IMR-90 (cell line): ENCODE measurements at regions not wholly inside any gene's neighbourhood (a gene's known extent, or its start where the extent isn't known, plus 50 kb on each side); places are given as distances from the start of the nearest gene placed in this dataset.

Source experiments
- ATAC-seq: fragments of 200-7000 bp; cut with Tn5 transposase; 2 replicates; pipeline ENCODE4 v1.9.1; 2020; ENCODE audit warnings: low read depth, mild to moderate bottlenecking, moderate library complexity
- BruUV-seq: library from RNA; stranded (reverse); fragments of 400-500 nt; replicated peaks from 2 replicates; lab custom pipeline; 2021; lab: Mats Ljungman, UMichigan
- CTCF ChIA-PET: fragments of 300-600 bp; formaldehyde crosslinking; extraction: SDS; loops from one replicate; lab custom pipeline; 2021; ENCODE audit warnings: antibody characterized with exemption; lab: Yijun Ruan, JAX
- POLR2A ChIA-PET: fragments of 300-600 bp; sonication (Branson Sonifier 250); formaldehyde crosslinking; loops from one replicate; lab custom pipeline; 2022; ENCODE audit warnings: antibody characterized with exemption; ENCODE audit not compliant: unreplicated experiment; lab: Charles Lee
- DNase-seq: peaks from one replicate; pipeline ENCODE4 v3.0.0; 2013
- H2AFZ ChIP-seq: replicated peaks from 2 replicates; pipeline ENCODE3; 2013; ENCODE audit warnings: low read length, mild to moderate bottlenecking; ENCODE audit not compliant: poor library complexity
- H2AK5ac ChIP-seq: 2 replicates; pipeline ENCODE4 v1.6.1; 2013; ENCODE audit warnings: low read depth, low read length, inconsistent platforms
- H2AK9ac ChIP-seq: replicated peaks from 2 replicates; pipeline ENCODE3; 2013; ENCODE audit warnings: mild to moderate bottlenecking, low read depth, low read length, moderate library complexity; ENCODE audit not compliant: poor library complexity
- H2BK120ac ChIP-seq: 2 replicates; pipeline ENCODE4 v1.6.1; 2013; ENCODE audit warnings: low read depth, low read length, inconsistent platforms
- H2BK15ac ChIP-seq: 3 replicates; pipeline ENCODE4 v1.6.1; 2013; ENCODE audit warnings: low read depth, low read length, inconsistent platforms
- H2BK20ac ChIP-seq: 2 replicates; pipeline ENCODE4 v1.6.1; 2013; ENCODE audit warnings: low read depth, mild to moderate bottlenecking, inconsistent platforms, low read length, moderate library complexity
- H2BK5ac ChIP-seq: 2 replicates; pipeline ENCODE4 v1.6.1; 2013; ENCODE audit warnings: mild to moderate bottlenecking, low read depth, low read length, inconsistent platforms; ENCODE audit not compliant: poor library complexity, severe bottlenecking
- H3K14ac ChIP-seq: replicated peaks from 2 replicates; pipeline ENCODE4 v1.6.1; 2013; ENCODE audit warnings: low read depth, low read length, inconsistent platforms
- H3K18ac ChIP-seq: 2 replicates; pipeline ENCODE4 v1.6.1; 2013; ENCODE audit warnings: low read depth, low read length, control low read depth
- H3K23ac ChIP-seq: 2 replicates; pipeline ENCODE4 v1.6.1; 2013; ENCODE audit warnings: low read depth, low read length, inconsistent platforms
- H3K27ac ChIP-seq: 2 replicates; pipeline ENCODE4 v1.5.1; 2013; ENCODE audit warnings: mild to moderate bottlenecking, control low read depth, low read length; ENCODE audit not compliant: insufficient read depth
- H3K27me3 ChIP-seq: 2 replicates; pipeline ENCODE4 v1.6.1; 2013; ENCODE audit warnings: low read length; ENCODE audit not compliant: control insufficient read depth, insufficient read depth
- H3K36me3 ChIP-seq: 2 replicates; pipeline ENCODE4 v1.6.1; 2013; ENCODE audit warnings: low read length, mixed read lengths; ENCODE audit not compliant: control insufficient read depth, insufficient read depth
- H3K4ac ChIP-seq: 2 replicates; pipeline ENCODE4 v1.6.1; 2013; ENCODE audit warnings: low read depth, low read length, inconsistent platforms
- H3K4me1 ChIP-seq: 2 replicates; pipeline ENCODE4 v1.6.1; 2013; ENCODE audit warnings: low read length, mixed read lengths; ENCODE audit not compliant: control insufficient read depth, insufficient read depth
- H3K4me2 ChIP-seq: 2 replicates; pipeline ENCODE4 v1.6.1; 2013; ENCODE audit warnings: low read depth, mild to moderate bottlenecking, control low read depth, low read length, moderate library complexity
- H3K4me3 ChIP-seq: 2 replicates; pipeline ENCODE4 v1.5.1; 2013; ENCODE audit warnings: low read depth, mild to moderate bottlenecking, control low read depth, low read length, moderate library complexity; ENCODE audit not compliant: insufficient read depth
- H3K56ac ChIP-seq: 2 replicates; pipeline ENCODE4 v1.6.1; 2013; ENCODE audit warnings: low read length, inconsistent platforms; ENCODE audit not compliant: insufficient read depth; ENCODE audit errors: extremely low read depth
- H3K79me1 ChIP-seq, 2 experiments: 2 replicates each; pipeline ENCODE4 v1.6.1; 2013; ENCODE audit warnings: low read length in 2 of 2, inconsistent platforms in 1 of 2, low read depth in 1 of 2
- H3K9ac ChIP-seq: 2 replicates; pipeline ENCODE4 v1.6.1; 2013; ENCODE audit warnings: low read depth, low read length, control low read depth
- H3K9me1 ChIP-seq: 2 replicates; pipeline ENCODE4 v1.6.1; 2013; ENCODE audit warnings: low read length, inconsistent platforms; ENCODE audit not compliant: insufficient read depth
- H3K9me3 ChIP-seq: 2 replicates; pipeline ENCODE4 v1.6.1; 2013; ENCODE audit warnings: low read length; ENCODE audit not compliant: control insufficient read depth, insufficient read depth
- H4K20me1 ChIP-seq: 2 replicates; pipeline ENCODE4 v1.6.1; 2013; ENCODE audit warnings: low read length, inconsistent platforms; ENCODE audit not compliant: insufficient read depth
- H4K5ac ChIP-seq: 2 replicates; pipeline ENCODE4 v1.6.1; 2013; ENCODE audit warnings: mild to moderate bottlenecking, low read depth, low read length, control low read depth
- H4K8ac ChIP-seq, 2 experiments: 2 replicates each; pipeline ENCODE4 v1.6.1; 2013; ENCODE audit warnings: low read depth in 2 of 2, low read length in 2 of 2, control low read depth in 1 of 2, inconsistent platforms in 1 of 2
- H4K91ac ChIP-seq: 2 replicates; pipeline ENCODE4 v1.6.1; 2013; ENCODE audit warnings: low read depth, low read length, inconsistent platforms; ENCODE audit not compliant: insufficient read depth
- BHLHE40 ChIP-seq: fragments of 150-350 bp; IDR thresholded peaks from 2 replicates; pipeline ENCODE4 v1.6.1; 2016; ENCODE audit warnings: mild to moderate bottlenecking, low read depth, low read length
- ELK1 ChIP-seq: fragments of 150-350 bp; IDR thresholded peaks from 2 replicates; pipeline ENCODE4 v1.6.1; 2016; ENCODE audit warnings: low read depth, mild to moderate bottlenecking, low read length, moderate library complexity, borderline replicate concordance
- FOS ChIP-seq: fragments of 150-350 bp; IDR thresholded peaks from 2 replicates; pipeline ENCODE4 v1.6.1; 2016; ENCODE audit warnings: low read depth, low read length
- MAZ ChIP-seq: IDR thresholded peaks from 2 replicates; pipeline ENCODE4 v1.6.1; 2012; ENCODE audit warnings: low read depth, mild to moderate bottlenecking, low read length, improper control_type of control experiment, moderate library complexity, borderline replicate concordance
- MXI1 ChIP-seq: IDR thresholded peaks from 2 replicates; pipeline ENCODE4 v1.6.1; 2012; ENCODE audit warnings: low read depth, mild to moderate bottlenecking, low read length, moderate library complexity, borderline replicate concordance
- RCOR1 ChIP-seq: IDR thresholded peaks from 2 replicates; pipeline ENCODE4 v1.6.1; 2012; ENCODE audit warnings: mild to moderate bottlenecking, low read length, improper control_type of control experiment; ENCODE audit not compliant: insufficient replicate concordance
- RFX5 ChIP-seq: IDR thresholded peaks from 2 replicates; pipeline ENCODE4 v1.8.0; 2012; ENCODE audit warnings: low read depth, mild to moderate bottlenecking, low read length, moderate library complexity
- SMC3 ChIP-seq: fragments of 150-350 bp; IDR thresholded peaks from 2 replicates; pipeline ENCODE4 v1.6.1; 2016; ENCODE audit warnings: low read depth, mild to moderate bottlenecking, antibody characterized with exemption, low read length, moderate library complexity
- WGBS, 2 experiments: methylation state at CpG; one replicate each; pipeline versions ENCODE4 v1.1.5 to v1.1.7; 2013; ENCODE audit warnings: missing lambda C conversion rate in 2 of 2; ENCODE audit not compliant: insufficient read length in 1 of 2; ENCODE audit errors: extremely low coverage in 2 of 2; 5-methylcytosine and 5-hydroxymethylcytosine counted together
- dilution Hi-C: fragments of 300-500 bp; cut with HindIII; formaldehyde crosslinking; loops from one replicate; pipeline ENCODE4 v1.14.3; 2018; ENCODE audit warnings: low sequenced_read_pairs; ENCODE audit not compliant: unreplicated experiment
- in situ Hi-C: fragments of 300-500 bp; cut with MboI; formaldehyde crosslinking; loops from 3 replicates; pipeline ENCODE4 v1.14.3; 2019; ENCODE audit warnings: low sequenced_read_pairs, inconsistent platforms, mixed read lengths
- intact Hi-C: fragments of 100-400 bp; cut with micrococcal nuclease; formaldehyde crosslinking; loops from 2 replicates; pipeline ENCODE4 v1.10.0; 2022
- TF ChIP-seq, protein P1 (sequence below): conservative IDR thresholded peaks from 2 replicates; pipeline ENCODE4 v1.5.1; 2012; ENCODE audit warnings: mild to moderate bottlenecking, low read depth, low read length, improper control_type of control experiment
- TF ChIP-seq, protein P2 (sequence below): fragments of 150-350 bp; IDR thresholded peaks from 2 replicates; pipeline ENCODE4 v1.6.1; 2017; ENCODE audit warnings: mild to moderate bottlenecking, antibody characterized with exemption, low read length, low read depth

DNA sequence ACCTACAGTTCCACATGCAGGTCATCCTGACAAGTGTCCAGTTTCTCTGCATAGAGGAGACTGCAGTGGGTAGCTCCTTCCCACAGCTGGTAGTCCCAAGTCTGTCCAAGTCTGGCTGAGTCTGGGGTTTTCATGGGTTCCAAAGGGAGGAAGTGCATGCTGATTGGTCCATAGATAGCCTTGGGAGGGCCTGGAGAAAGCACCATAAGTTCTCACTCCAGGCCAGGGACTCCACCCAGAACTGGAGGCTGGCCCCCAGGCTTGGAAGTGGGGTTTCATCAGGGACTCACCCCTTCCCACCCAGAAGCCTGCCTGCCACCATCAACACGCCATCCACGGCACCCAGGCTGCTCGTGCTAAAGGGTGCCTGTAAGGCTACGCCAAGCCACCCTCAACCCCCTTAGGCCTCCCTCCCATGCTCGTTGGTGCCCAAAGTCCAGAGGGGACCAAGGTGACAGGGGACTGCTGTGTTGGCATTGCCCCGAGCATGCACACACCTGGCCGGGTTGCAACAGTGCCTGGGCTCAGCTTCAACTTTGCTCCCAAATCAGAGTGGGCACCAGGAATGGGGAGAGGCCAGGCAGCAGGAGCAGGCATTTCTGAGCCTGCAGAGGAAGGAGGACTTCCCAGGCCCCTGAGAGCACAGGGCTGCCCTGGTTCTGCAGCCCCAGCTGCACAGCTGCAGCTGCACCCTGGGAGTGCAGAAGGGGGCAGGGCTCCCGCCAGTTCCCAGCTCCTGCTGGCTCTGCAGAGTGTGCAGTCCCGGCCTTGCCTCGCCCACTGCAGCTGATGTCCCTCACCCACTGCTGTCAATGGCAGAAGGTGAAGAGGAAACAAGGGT, 116.5 kb upstream of the MAP2 start:
- H3K56ac ChIP-seq: no peak overlapping the region
- H2AK9ac ChIP-seq: no peak overlapping the region
- no peaks in the 10 kb centered on the region for H4K20me1 ChIP-seq
- no peak overlapping the region for H2BK15ac ChIP-seq
- H3K4me3 ChIP-seq: no peak overlapping the region
- in situ Hi-C loops (loop anchor here (25.0 kb wide), 1 partner anchor 895 kb away; the partner anchor contains the start of gene PTH2R), dilution Hi-C loops (no loop called here), intact Hi-C loops (no loop called here)
- 47% methylated on average over 3 of the region's 10 CpGs; no CpG with 5 or more reads in 1 of the 2 experiments for WGBS, 2 experiments
- no peak overlapping the region for H3K4me2 ChIP-seq
- H3K9me3 ChIP-seq: peaks cover 6% of the 10 kb centered on the region
- H4K8ac ChIP-seq: no peak overlapping the region
- DNase-seq: no peak
- no peak overlapping the region for H4K5ac ChIP-seq
- no peaks in the 10 kb centered on the region for H3K79me1 ChIP-seq
- H2BK5ac ChIP-seq: no peak overlapping the region
- CTCF ChIA-PET: no interaction called here
- no peaks in the 10 kb centered on the region for H3K9me1 ChIP-seq
- no peak overlapping the region for H3K27ac ChIP-seq
- H3K14ac ChIP-seq: no peak overlapping the region
- no peak overlapping the region for H3K18ac ChIP-seq
- H3K4ac ChIP-seq: no peak overlapping the region
- no peak overlapping the region for H2AFZ ChIP-seq
- H3K4me1 ChIP-seq: no peaks in the 10 kb centered on the region
- no peak overlapping the region for H2BK20ac ChIP-seq
- ATAC-seq: no peak
- H2BK120ac ChIP-seq: no peak overlapping the region
- POLR2A ChIA-PET: no interaction called here
- BruUV-seq: no TSS peak
- no peak overlapping the region for H3K23ac ChIP-seq
- no peak overlapping the region for H4K91ac ChIP-seq
- no peaks in the 10 kb centered on the region for H3K27me3 ChIP-seq
- TF ChIP-seq RCOR1 (no peak), ELK1 (no peak), FOS (no peak), RFX5 (no peak), MAZ (no peak), MXI1 (no peak), BHLHE40 (no peak), SMC3 (no peak)
- TF ChIP-seq, protein P1, sequence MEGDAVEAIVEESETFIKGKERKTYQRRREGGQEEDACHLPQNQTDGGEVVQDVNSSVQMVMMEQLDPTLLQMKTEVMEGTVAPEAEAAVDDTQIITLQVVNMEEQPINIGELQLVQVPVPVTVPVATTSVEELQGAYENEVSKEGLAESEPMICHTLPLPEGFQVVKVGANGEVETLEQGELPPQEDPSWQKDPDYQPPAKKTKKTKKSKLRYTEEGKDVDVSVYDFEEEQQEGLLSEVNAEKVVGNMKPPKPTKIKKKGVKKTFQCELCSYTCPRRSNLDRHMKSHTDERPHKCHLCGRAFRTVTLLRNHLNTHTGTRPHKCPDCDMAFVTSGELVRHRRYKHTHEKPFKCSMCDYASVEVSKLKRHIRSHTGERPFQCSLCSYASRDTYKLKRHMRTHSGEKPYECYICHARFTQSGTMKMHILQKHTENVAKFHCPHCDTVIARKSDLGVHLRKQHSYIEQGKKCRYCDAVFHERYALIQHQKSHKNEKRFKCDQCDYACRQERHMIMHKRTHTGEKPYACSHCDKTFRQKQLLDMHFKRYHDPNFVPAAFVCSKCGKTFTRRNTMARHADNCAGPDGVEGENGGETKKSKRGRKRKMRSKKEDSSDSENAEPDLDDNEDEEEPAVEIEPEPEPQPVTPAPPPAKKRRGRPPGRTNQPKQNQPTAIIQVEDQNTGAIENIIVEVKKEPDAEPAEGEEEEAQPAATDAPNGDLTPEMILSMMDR: no peak
- TF ChIP-seq, protein P2, sequence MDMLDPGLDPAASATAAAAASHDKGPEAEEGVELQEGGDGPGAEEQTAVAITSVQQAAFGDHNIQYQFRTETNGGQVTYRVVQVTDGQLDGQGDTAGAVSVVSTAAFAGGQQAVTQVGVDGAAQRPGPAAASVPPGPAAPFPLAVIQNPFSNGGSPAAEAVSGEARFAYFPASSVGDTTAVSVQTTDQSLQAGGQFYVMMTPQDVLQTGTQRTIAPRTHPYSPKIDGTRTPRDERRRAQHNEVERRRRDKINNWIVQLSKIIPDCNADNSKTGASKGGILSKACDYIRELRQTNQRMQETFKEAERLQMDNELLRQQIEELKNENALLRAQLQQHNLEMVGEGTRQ: no peak
- H3K36me3 ChIP-seq: no peaks in the 10 kb centered on the region
- H2AK5ac ChIP-seq: no peak overlapping the region
- H3K9ac ChIP-seq: no peak overlapping the region
